LNCAP (cell line): ENCODE measurements at regions not wholly inside any gene's neighbourhood (a gene's known extent, or its start where the extent isn't known, plus 50 kb on each side); places are given as distances from the start of the nearest gene placed in this dataset.

Experiments used
- TF ChIP-seq, protein P1 (sequence below): fragments of 450-650 bp; IDR thresholded peaks from 2 replicates; pipeline ENCODE4 v1.5.1; 2017; ENCODE audit warnings: mild to moderate bottlenecking

GRCh38 chr4:130090427-130090826 is 994.5 kb downstream of the C4orf33 start:
- TF ChIP-seq, protein P1, sequence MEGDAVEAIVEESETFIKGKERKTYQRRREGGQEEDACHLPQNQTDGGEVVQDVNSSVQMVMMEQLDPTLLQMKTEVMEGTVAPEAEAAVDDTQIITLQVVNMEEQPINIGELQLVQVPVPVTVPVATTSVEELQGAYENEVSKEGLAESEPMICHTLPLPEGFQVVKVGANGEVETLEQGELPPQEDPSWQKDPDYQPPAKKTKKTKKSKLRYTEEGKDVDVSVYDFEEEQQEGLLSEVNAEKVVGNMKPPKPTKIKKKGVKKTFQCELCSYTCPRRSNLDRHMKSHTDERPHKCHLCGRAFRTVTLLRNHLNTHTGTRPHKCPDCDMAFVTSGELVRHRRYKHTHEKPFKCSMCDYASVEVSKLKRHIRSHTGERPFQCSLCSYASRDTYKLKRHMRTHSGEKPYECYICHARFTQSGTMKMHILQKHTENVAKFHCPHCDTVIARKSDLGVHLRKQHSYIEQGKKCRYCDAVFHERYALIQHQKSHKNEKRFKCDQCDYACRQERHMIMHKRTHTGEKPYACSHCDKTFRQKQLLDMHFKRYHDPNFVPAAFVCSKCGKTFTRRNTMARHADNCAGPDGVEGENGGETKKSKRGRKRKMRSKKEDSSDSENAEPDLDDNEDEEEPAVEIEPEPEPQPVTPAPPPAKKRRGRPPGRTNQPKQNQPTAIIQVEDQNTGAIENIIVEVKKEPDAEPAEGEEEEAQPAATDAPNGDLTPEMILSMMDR, result no peak

DNA sequence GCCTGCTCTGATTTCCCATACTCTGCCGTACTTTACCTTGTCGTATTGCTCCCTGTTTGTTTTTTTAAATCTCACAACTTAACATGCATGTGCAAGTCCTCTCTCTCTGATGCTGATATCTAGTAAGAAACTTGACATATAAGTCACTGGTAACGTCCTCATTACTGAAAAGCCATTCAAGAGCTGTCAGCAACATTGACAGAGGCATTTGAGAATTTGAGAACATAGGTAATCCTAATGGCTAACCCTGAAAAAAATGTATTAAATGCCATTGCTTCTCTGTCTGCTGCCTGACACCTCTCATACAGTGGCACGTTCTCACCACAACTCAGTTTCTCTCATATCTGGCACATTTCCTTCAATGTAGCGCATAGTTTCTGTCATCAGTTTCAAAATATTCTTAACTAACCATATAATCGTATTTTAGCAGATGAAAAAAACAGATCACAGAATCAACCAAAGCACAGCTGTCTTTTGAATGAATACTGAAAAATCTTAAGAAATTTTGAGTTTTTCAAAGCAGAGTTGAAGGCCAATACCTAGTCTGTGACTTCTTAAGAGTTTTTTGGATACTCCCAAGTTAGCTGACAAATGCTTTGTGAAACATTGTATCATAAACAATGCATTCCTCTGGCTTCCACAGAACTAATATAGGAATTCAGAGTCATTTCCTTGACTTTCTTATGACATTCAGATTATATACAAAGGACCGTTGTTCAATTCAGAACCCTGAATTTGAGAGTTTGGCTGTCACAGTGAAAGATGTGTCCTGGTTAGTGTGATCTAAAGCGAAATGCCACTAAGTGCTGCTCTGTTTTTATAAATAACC is 996.4 kb downstream of the C4orf33 start:
- TF ChIP-seq, protein P1, result no peak

- TF ChIP-seq, protein P1, result no peak
These were observed 1003.2 kb downstream of the C4orf33 start for GRCh38 chr4:130099105-130099504.

DNA sequence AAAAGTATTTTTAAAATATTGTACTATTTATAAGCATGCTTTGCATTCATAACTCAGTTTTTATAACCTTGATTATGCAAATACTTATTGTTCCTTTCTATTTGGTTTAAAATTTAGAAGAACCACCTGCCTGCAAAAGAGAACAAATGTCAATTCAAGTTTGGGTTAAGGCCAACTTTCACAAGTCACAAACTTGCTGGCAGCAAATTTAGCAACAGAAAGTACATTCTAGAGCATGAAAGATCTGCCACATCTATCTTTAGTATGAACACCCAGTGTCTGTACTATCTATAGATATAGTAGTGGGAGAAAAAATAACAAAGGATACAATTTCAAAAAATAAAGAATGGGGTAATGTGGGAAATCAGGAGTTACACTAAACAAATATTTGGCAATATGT is 1014.2 kb downstream of the C4orf33 start:
- TF ChIP-seq, protein P1, result no peak

GRCh38 chr4:130110770-130111169 is 1014.8 kb downstream of the C4orf33 start:
- TF ChIP-seq, protein P1, result no peak

- TF ChIP-seq, protein P1, result no peak
These were observed 1028.1 kb downstream of the C4orf33 start for GRCh38 chr4:130124066-130124465.

DNA sequence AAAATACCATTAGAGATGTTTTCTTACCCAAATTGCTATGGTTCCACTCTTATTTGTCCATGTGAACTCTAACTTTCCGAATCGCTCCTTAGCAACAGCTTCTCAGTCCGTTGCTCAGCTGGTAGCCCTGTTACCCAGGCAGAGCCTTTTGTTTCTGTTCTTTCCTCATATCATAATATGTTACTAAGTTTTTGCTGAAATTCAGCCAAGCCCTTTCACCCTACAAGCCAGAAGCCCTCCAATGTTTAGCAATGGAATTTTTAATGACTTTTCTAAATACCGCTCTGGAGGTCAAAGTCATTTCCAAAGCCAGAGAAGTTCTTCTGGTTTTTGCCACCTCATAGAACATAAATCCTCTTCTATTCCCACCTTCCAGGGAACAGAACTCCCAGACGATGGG is 1029.5 kb downstream of the C4orf33 start:
- TF ChIP-seq, protein P1, result no peak

DNA sequence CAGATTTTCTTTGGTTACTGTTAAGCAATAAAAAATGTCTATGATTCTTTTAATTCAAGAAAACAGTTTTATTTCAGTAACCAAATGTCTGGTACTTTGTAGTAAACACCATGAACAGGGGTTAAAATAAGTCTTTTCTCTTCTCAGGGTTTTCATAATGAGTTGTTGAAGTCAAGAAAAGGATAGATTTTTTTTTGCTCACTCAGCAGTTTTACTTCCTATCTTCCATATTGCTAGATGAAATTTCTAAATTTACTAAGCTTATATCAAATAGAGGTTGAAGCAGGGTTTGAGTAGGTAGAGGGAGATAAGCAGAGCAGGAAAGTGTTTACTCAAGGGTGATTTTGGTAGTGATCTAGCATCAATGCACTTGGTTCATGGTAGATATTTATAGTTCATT is 1031.3 kb downstream of the C4orf33 start:
- TF ChIP-seq, protein P1, result no peak
